ENCODE measurements at regions not wholly inside any gene's neighbourhood (a gene's known extent, or its start where the extent isn't known, plus 50 kb on each side); places are given as distances from the start of the nearest gene placed in this dataset.

DNA sequence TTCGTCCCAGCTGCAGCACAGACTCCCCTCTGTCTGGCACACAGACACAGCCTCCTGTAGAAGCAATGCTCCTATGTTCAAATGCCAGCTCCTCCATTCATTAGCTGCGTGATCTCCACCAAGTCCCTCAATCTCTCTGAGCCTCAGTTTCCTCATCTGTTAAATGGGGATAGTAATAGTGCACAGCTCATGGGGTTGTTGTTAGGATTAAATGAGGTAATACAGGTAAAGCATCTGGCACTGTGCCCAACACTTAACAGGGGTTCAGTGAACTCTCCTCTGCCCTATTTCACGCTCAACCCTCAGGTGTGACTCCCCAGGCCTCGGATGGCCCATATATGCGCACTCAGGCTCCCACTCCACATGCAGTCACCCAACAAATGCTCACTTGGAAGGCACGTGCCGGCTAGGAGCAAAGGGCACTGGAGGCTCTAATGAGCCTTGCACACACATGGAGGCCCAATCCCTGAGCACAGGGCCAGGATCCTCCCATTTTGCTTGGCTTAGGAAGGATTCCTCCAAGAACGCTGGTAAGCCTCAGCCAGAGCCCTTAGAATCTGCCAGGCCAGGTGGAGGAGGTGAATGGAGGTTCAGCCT lies 176.0 kb upstream of the LINGO1 start:
- TF ChIP-seq, protein P1, sequence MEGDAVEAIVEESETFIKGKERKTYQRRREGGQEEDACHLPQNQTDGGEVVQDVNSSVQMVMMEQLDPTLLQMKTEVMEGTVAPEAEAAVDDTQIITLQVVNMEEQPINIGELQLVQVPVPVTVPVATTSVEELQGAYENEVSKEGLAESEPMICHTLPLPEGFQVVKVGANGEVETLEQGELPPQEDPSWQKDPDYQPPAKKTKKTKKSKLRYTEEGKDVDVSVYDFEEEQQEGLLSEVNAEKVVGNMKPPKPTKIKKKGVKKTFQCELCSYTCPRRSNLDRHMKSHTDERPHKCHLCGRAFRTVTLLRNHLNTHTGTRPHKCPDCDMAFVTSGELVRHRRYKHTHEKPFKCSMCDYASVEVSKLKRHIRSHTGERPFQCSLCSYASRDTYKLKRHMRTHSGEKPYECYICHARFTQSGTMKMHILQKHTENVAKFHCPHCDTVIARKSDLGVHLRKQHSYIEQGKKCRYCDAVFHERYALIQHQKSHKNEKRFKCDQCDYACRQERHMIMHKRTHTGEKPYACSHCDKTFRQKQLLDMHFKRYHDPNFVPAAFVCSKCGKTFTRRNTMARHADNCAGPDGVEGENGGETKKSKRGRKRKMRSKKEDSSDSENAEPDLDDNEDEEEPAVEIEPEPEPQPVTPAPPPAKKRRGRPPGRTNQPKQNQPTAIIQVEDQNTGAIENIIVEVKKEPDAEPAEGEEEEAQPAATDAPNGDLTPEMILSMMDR (IDR thresholded peaks at IDR 0.05 in 8 of 11, conservative IDR thresholded peaks at IDR 0.05 in 3 of 11) = no peak
- no peak for TF ChIP-seq POLR2A (IDR thresholded peaks at IDR 0.05)
